Adrenal gland (tissue), 5 donors: ENCODE measurements at regions not wholly inside any gene's neighbourhood (a gene's known extent, or its start where the extent isn't known, plus 50 kb on each side); places are given as distances from the start of the nearest gene placed in this dataset.

Experiments used
- CTCF ChIP-seq, 6 experiments: fragments of 450-650 bp in 4 of 6; fragments of 200-600 bp in 2 of 6; sonication (generic) in 1 of 6; IDR thresholded peaks; 1 replicate in 5 of 6; 2 replicates in 1 of 6; pipeline versions ENCODE4 v1.5.1 to v1.8.0; 2016 to 2021; ENCODE audit warnings: antibody characterized with exemption in 6 of 6, mild to moderate bottlenecking in 2 of 6, moderate library complexity in 1 of 6
- POLR2A ChIP-seq, 2 donors: fragments of 450-650 bp; IDR thresholded peaks; one replicate each; pipeline ENCODE4 v1.6.1; 2017; ENCODE audit warnings: antibody characterized with exemption in 2 of 2, mild to moderate bottlenecking in 2 of 2, moderate library complexity in 1 of 2
- donor health status: DM: no; HTN: no; CAD: no.

- TF ChIP-seq CTCF (IDR thresholded peaks at IDR 0.05) (no peak), POLR2A (IDR thresholded peaks at IDR 0.05) (no peak)
Observed at GRCh38 chr2:65504201-65504600, 71.8 kb upstream of the SPRED2 start.
